B cell (primary cell): ENCODE measurements at regions not wholly inside any gene's neighbourhood (a gene's known extent, or its start where the extent isn't known, plus 50 kb on each side); places are given as distances from the start of the nearest gene placed in this dataset.

Experiments used
- EZH2 ChIP-seq: IDR thresholded peaks from 2 replicates; pipeline ENCODE4 v1.6.1; 2012; ENCODE audit warnings: borderline replicate concordance, low read depth, mild to moderate bottlenecking, moderate library complexity, low read length; ENCODE audit not compliant: insufficient read depth, poor library complexity, severe bottlenecking
- TF ChIP-seq, protein P1 (sequence below): fragments of 200-600 bp; IDR thresholded peaks from one replicate; pipeline ENCODE4 v1.8.0; 2022; ENCODE audit warnings: antibody characterized with exemption, mild to moderate bottlenecking

DNA sequence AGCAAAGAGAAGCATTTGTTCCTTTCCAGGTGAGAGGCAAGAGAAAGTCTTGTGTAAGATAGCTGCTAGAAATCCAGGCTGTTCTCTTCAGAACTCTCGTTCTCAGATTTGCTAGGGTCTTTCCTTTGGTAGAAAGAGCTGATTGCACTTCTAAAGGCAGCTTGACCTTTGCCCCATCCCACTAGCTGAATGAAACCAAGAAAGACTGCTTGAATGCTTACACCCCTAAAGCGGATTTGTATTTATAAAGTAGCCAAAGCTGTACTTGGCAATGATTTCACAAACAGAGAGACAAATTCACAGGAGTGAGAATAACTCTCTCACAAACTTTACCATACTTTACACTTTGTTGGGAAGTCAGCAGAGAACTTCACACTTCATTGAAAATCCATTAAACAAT lies 424.1 kb downstream of the TTLL7 start:
- TF ChIP-seq, protein P1, sequence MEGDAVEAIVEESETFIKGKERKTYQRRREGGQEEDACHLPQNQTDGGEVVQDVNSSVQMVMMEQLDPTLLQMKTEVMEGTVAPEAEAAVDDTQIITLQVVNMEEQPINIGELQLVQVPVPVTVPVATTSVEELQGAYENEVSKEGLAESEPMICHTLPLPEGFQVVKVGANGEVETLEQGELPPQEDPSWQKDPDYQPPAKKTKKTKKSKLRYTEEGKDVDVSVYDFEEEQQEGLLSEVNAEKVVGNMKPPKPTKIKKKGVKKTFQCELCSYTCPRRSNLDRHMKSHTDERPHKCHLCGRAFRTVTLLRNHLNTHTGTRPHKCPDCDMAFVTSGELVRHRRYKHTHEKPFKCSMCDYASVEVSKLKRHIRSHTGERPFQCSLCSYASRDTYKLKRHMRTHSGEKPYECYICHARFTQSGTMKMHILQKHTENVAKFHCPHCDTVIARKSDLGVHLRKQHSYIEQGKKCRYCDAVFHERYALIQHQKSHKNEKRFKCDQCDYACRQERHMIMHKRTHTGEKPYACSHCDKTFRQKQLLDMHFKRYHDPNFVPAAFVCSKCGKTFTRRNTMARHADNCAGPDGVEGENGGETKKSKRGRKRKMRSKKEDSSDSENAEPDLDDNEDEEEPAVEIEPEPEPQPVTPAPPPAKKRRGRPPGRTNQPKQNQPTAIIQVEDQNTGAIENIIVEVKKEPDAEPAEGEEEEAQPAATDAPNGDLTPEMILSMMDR: no peak
- TF ChIP-seq EZH2: no peak
